K562 (cell line): ENCODE measurements at regions not wholly inside any gene's neighbourhood (a gene's known extent, or its start where the extent isn't known, plus 50 kb on each side); places are given as distances from the start of the nearest gene placed in this dataset.
A peak's percentile ranks its signal among the peaks of the same experiment; 100 is the strongest.

ENCODE experiments used
- ATAC-seq: fragments of 200-7000 bp; cut with Tn5 transposase; 3 replicates; pipeline ENCODE4 v1.9.1; 2020; ENCODE audit warnings: moderate library complexity
- BruUV-seq: library from RNA; stranded (reverse); fragments of 400-500 nt; replicated peaks from 2 replicates; lab custom pipeline; 2021; lab: Mats Ljungman, UMichigan
- CTCF ChIA-PET: fragments of 300-600 bp; formaldehyde crosslinking; extraction: SDS; loops from one replicate; lab custom pipeline; 2021; ENCODE audit warnings: low intra/inter-chr PET ratio; lab: Yijun Ruan, JAX
- POLR2A ChIA-PET: fragments of 300-600, 350-650 bp; sonication (Branson Sonifier 250); formaldehyde crosslinking; extraction: SDS; loops from one replicate; lab custom pipeline; 2021; ENCODE audit warnings: antibody characterized with exemption, inconsistent platforms; lab: Yijun Ruan, JAX
- DNase-seq, 4 experiments: peaks; one replicate each; pipeline versions ENCODE4 v3.0.0 to v3.0.0-alpha.2; 2011 to 2018; ENCODE audit warnings: low spot score in 3 of 4, mixed read lengths in 3 of 4; ENCODE audit errors: extremely low read depth in 1 of 4
- FAIRE-seq: peaks from 2 replicates; lab custom pipeline; 2011; peaks lifted over from hg19 to GRCh38; lab: Jason Lieb, UNC
- H2AFZ ChIP-seq: 2 replicates; pipeline ENCODE4 v1.6.0; 2011; ENCODE audit warnings: low read depth, low read length, control low read depth, inconsistent platforms
- H3K27ac ChIP-seq: fragments of 200-600 bp; 3 replicates; pipeline ENCODE4 v1.8.0; 2011; ENCODE audit warnings: low read depth, mild to moderate bottlenecking, control low read depth, inconsistent platforms, low read length, moderate library complexity, mixed read lengths; ENCODE audit errors: extremely low read depth
- H3K27me3 ChIP-seq, 2 experiments: fragments of 300-600 bp in 1 of 2; 2 replicates in 1 of 2; 3 replicates in 1 of 2; pipeline versions ENCODE4 v1.6.0 to v1.8.0; 2011; ENCODE audit warnings: inconsistent platforms in 2 of 2, low read length in 2 of 2, mild to moderate bottlenecking in 1 of 2, mixed read lengths in 1 of 2, moderate library complexity in 1 of 2; ENCODE audit not compliant: control insufficient read depth in 2 of 2, insufficient read depth in 2 of 2
- H3K36me3 ChIP-seq: fragments of 300-600 bp; 3 replicates; pipeline ENCODE4 v1.8.0; 2011; ENCODE audit warnings: mild to moderate bottlenecking, low read length, inconsistent platforms; ENCODE audit not compliant: control insufficient read depth, insufficient read depth
- H3K4me1 ChIP-seq, 2 experiments: fragments of 200-600 bp in 1 of 2; replicated peaks in 1 of 2; 2 replicates in 1 of 2; 3 replicates in 1 of 2; pipeline versions ENCODE4 v1.5.1 to v1.8.0; 2011; ENCODE audit warnings: inconsistent platforms in 2 of 2, low read length in 2 of 2, mild to moderate bottlenecking in 1 of 2, mixed read lengths in 1 of 2, moderate library complexity in 1 of 2; ENCODE audit not compliant: control insufficient read depth in 2 of 2, insufficient read depth in 2 of 2
- H3K4me2 ChIP-seq: 2 replicates; pipeline ENCODE4 v1.6.1; 2011; ENCODE audit warnings: low read length, control low read depth, inconsistent platforms, mixed read lengths; ENCODE audit not compliant: insufficient read depth
- H3K4me3 ChIP-seq: fragments of 200-600 bp; sonication (generic), shearing (Covaris generic); 2 replicates; pipeline ENCODE4 v1.5.1; 2016; ENCODE audit warnings: control low read depth, inconsistent platforms
- H3K79me2 ChIP-seq: fragments of 200-600 bp; 3 replicates; pipeline ENCODE4 v1.8.0; 2011; ENCODE audit warnings: low read length, inconsistent platforms; ENCODE audit not compliant: control insufficient read depth, insufficient read depth
- H3K9ac ChIP-seq, 2 experiments: 2 replicates each; pipeline versions ENCODE4 v1.6.0 to v1.6.1; 2011; ENCODE audit warnings: low read depth in 2 of 2, low read length in 2 of 2, control low read depth in 1 of 2, inconsistent platforms in 1 of 2, mild to moderate bottlenecking in 1 of 2, mixed read lengths in 1 of 2; ENCODE audit not compliant: insufficient read depth in 1 of 2
- H3K9me1 ChIP-seq: one replicate; pipeline ENCODE4 v1.6.0; 2011; ENCODE audit warnings: inconsistent platforms, mild to moderate bottlenecking, low read length, moderate library complexity; ENCODE audit not compliant: control insufficient read depth, insufficient read depth
- H3K9me3 ChIP-seq: replicated peaks from 2 replicates; pipeline ENCODE4 v1.5.1; 2011; ENCODE audit warnings: low read depth, low read length, inconsistent platforms; ENCODE audit not compliant: control insufficient read depth, insufficient read depth
- H4K20me1 ChIP-seq: replicated peaks from 2 replicates; pipeline ENCODE4 v1.6.1; 2011; ENCODE audit warnings: low read length, inconsistent platforms, mixed read lengths; ENCODE audit not compliant: control insufficient read depth, insufficient read depth
- CBFA2T3 ChIP-seq: fragments of 450-650 bp; IDR thresholded peaks from 2 replicates; pipeline ENCODE4 v1.6.1; 2017
- EGR1 ChIP-seq: fragments of 450-650 bp; conservative IDR thresholded peaks from 2 replicates; pipeline ENCODE4 v1.6.1; 2017; ENCODE audit warnings: mild to moderate bottlenecking
- GTF2E2 ChIP-seq: fragments of 200-800 bp; sonication (Bioruptor generic); IDR thresholded peaks from 2 replicates; pipeline ENCODE4 v1.6.1; 2016; ENCODE audit warnings: missing genetic modification characterization, missing compliant biosample characterization
- JUND ChIP-seq, 2 experiments: IDR thresholded peaks; 2 replicates in 1 of 2; 3 replicates in 1 of 2; pipeline ENCODE4 v1.6.1; 2011; ENCODE audit warnings: borderline replicate concordance in 2 of 2, low read depth in 2 of 2, low read length in 2 of 2, improper control_type of control experiment in 1 of 2, missing biosample characterization in 1 of 2, missing genetic modification characterization in 1 of 2, missing genetic modification reagents in 1 of 2
- RCOR1 ChIP-seq, 2 experiments: IDR thresholded peaks; 2 replicates each; pipeline ENCODE4 v1.6.1; 2012; ENCODE audit warnings: low read depth in 2 of 2, low read length in 2 of 2, borderline replicate concordance in 1 of 2, improper control_type of control experiment in 1 of 2
- SNRNP70 ChIP-seq: fragments of 200-400 bp; formaldehyde crosslinking; optimal IDR thresholded peaks from 2 replicates; pipeline ENCODE3; 2017; ENCODE audit warnings: low read depth, low read length
- SPI1 ChIP-seq: IDR thresholded peaks from 2 replicates; pipeline ENCODE4 v1.6.1; 2011; ENCODE audit warnings: low read depth, low read length, control low read depth, borderline replicate concordance
- TCF3 ChIP-seq: sonication (generic); formaldehyde crosslinking; IDR thresholded peaks from 2 replicates; pipeline ENCODE4 v1.4.0; 2020; ENCODE audit warnings: mild to moderate bottlenecking, missing genetic modification reagents
- WGBS: fragments of 100-300 bp; shearing (Covaris generic); methylation state at CpG from one replicate; pipeline ENCODE4 v1.1.6; 2016; ENCODE audit warnings: low coverage, mixed read lengths; ENCODE audit not compliant: insufficient coverage; ENCODE audit errors: missing lambda C conversion rate; 5-methylcytosine and 5-hydroxymethylcytosine counted together
- in situ Hi-C: fragments of 300-500 bp; cut with MboI; formaldehyde crosslinking; loops from 4 replicates; pipeline ENCODE4 v1.15.0; 2018; ENCODE audit warnings: inconsistent platforms, mixed read lengths
- intact Hi-C: fragments of 100-400 bp; cut with micrococcal nuclease; formaldehyde crosslinking; loops from 2 replicates; pipeline ENCODE4 v1.14.2; 2022
- TF ChIP-seq, protein P1 (sequence below): IDR thresholded peaks from 2 replicates; pipeline ENCODE4 v1.6.1; 2016; ENCODE audit warnings: missing genetic modification characterization, missing compliant biosample characterization

DNA sequence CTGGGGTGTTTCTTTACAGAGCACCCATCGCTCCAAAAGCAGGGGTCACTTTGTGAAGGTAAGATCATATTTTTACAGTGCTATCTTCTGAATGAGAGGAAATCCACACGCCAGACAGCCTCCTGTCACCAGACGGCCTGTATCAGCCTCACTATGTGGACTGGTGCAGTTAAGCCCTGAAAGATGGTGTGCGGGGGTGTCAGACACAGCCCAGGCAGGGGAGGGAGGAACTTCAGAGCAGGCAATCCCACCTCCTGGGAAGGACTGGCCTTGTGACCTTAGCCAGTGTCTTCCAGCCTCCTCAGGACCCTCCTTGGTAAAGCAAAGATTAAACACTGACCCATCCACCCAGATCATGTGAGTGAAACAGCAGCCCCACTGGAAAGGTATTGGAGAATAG, 249.4 kb upstream of the CTAGE1 start:
- Histone ChIP-seq H4K20me1 (no peaks in the 10 kb centered on the region), H2AFZ (peak overlapping the region; percentile 57), H3K4me3 (no peak overlapping the region), H3K9me3 (peaks cover 2% of the 10 kb centered on the region; the same call in 1 of the 2 replicates), H3K27me3 (no peaks in the 10 kb centered on the region), H3K4me2 (peak overlapping the region; percentile 64), H3K79me2 (no peaks in the 10 kb centered on the region), H3K36me3 (no peaks in the 10 kb centered on the region), H3K27ac (peak overlapping the region; percentile 85), H3K9me1 (peaks cover 3% of the 10 kb centered on the region), H3K9ac (0 out of 4 replicates have a peak overlapping the region, but pooled peaks of 1 of the 2 experiments have one; percentile 14), H3K4me1 (peaks cover 3 to 30% of the 10 kb centered on the region in 2 experiments; a peak in 4 of 5 replicates)
- ATAC-seq, result peak; percentile 83
- peak; percentile 43 to 77 (median 54) for DNase-seq
- FAIRE-seq, result peak; percentile 81
- in situ Hi-C loops (no loop called here), intact Hi-C loops (no loop called here)
- 7% methylated on average over 4 of the region's 4 CpGs for WGBS
- no TSS peak for BruUV-seq
- ChIA-PET POLR2A (no interaction called here), CTCF (no interaction called here)
- 0 out of 2 replicates have a peak, but pooled peaks have one; percentile 34 for TF ChIP-seq TCF3 (CRISPR knock-in tag)
- 0 out of 4 replicates have a peak, but pooled peaks of 1 of the 2 experiments have one; percentile 7 for TF ChIP-seq RCOR1 (IDR thresholded peaks at IDR 0.05; ENCODE audit: borderline replicate concordance in 1 of 2, low read depth in 2 of 2, low read length in 2 of 2)
- TF ChIP-seq GTF2E2, result no peak
- TF ChIP-seq EGR1, result peak; percentile 91
- TF ChIP-seq SNRNP70, result no peak
- TF ChIP-seq SPI1, result peak; percentile 23; the same call in 1 of the 2 replicates
- peak; percentile 56; the same call in 1 of the 2 replicates for TF ChIP-seq JUND (IDR thresholded peaks at IDR 0.05; ENCODE audit: borderline replicate concordance, low read depth, low read length)
- TF ChIP-seq JUND (tag; IDR thresholded peaks at IDR 0.05; ENCODE audit: borderline replicate concordance, low read depth, low read length), result no peak
- TF ChIP-seq CBFA2T3, result peak; percentile 48
- TF ChIP-seq, protein P1, sequence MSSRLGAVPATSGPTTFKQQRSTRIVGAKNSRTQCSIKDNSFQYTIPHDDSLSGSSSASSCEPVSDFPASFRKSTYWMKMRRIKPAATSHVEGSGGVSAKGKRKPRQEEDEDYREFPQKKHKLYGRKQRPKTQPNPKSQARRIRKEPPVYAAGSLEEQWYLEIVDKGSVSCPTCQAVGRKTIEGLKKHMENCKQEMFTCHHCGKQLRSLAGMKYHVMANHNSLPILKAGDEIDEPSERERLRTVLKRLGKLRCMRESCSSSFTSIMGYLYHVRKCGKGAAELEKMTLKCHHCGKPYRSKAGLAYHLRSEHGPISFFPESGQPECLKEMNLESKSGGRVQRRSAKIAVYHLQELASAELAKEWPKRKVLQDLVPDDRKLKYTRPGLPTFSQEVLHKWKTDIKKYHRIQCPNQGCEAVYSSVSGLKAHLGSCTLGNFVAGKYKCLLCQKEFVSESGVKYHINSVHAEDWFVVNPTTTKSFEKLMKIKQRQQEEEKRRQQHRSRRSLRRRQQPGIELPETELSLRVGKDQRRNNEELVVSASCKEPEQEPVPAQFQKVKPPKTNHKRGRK, result no peak
- TF ChIP-seq, all 486 proteins: peak for 6
